ENCODE measurements at regions not wholly inside any gene's neighbourhood (a gene's known extent, or its start where the extent isn't known, plus 50 kb on each side); places are given as distances from the start of the nearest gene placed in this dataset.

GRCh38 chr3:59380146-59380545 lies 330.3 kb upstream of the CFAP20DC start:
- no peaks in the 10 kb centered on the region for H3K79me2 ChIP-seq (ENCODE audit: control insufficient read depth, insufficient read depth, low read length)
- no peak overlapping the region for H3K4me3 ChIP-seq
- TF ChIP-seq ZNF622 (IDR thresholded peaks at IDR 0.05), result no peak
- TF ChIP-seq ELK1 (IDR thresholded peaks at IDR 0.05; ENCODE audit: low read depth, low read length), result no peak
- no peak for TF ChIP-seq SREBF1 (IDR thresholded peaks at IDR 0.05; ENCODE audit: low read length)
- no peak for TF ChIP-seq RELB (IDR thresholded peaks at IDR 0.05; ENCODE audit: low read depth)
- no peak for TF ChIP-seq BACH1 (IDR thresholded peaks at IDR 0.05; ENCODE audit: borderline replicate concordance)
- no peak for TF ChIP-seq ATF2 (IDR thresholded peaks at IDR 0.05; ENCODE audit: low read length)
- TF ChIP-seq TCF12 (IDR thresholded peaks at IDR 0.05; ENCODE audit: low read depth, low read length), result no peak
- no peak for TF ChIP-seq RUNX3 (IDR thresholded peaks at IDR 0.05; ENCODE audit: low read length)
- TF ChIP-seq NBN (IDR thresholded peaks at IDR 0.05), result no peak
- TF ChIP-seq SMAD1 (IDR thresholded peaks at IDR 0.05; ENCODE audit: low read depth, partially characterized antibody), result no peak
- no peak for TF ChIP-seq BMI1 (IDR thresholded peaks at IDR 0.05; ENCODE audit: borderline replicate concordance)
- TF ChIP-seq ZNF274 (IDR thresholded peaks at IDR 0.05; ENCODE audit: insufficient read depth, insufficient read length), result no peak
- intact Hi-C loops (cut with micrococcal nuclease; ENCODE audit: unreplicated experiment), result loop anchor here (5.0 kb wide), 1 partner anchor 477 kb away; no protein-coding TSS in a partner anchor
- H4K20me1 ChIP-seq (ENCODE audit: control insufficient read depth, insufficient read depth), result no peaks in the 10 kb centered on the region
- FAIRE-seq, result no peak
- no peak for ATAC-seq
- H2AFZ ChIP-seq (ENCODE audit: control insufficient read depth, low read depth, low read length), result no peak overlapping the region
- no peak overlapping the region for H3K9ac ChIP-seq (ENCODE audit: control insufficient read depth, insufficient read depth, low read length)
- in situ Hi-C loops (cut with MboI), result loop anchor here (25.0 kb wide), 1 partner anchor 1168 kb away; the partner anchor contains the start of gene DNASE1L3
- no TSS peak for BruUV-seq (replicated peaks)
- DNase-seq (ENCODE audit: low read depth, low spot score), result no peak
- no peaks in the 10 kb centered on the region for H3K27me3 ChIP-seq (replicated peaks in 1 of 2; ENCODE audit: control insufficient read depth in 2 of 2, insufficient read depth in 2 of 2, low read length in 1 of 2)
- peaks cover 3% of the 10 kb centered on the region; the same call in 2 of the 3 replicates for H3K9me3 ChIP-seq (replicated peaks; ENCODE audit: control insufficient read depth, insufficient read depth, low read length)
- ChIA-PET POLR2A (interaction anchor here (0.5 kb wide), 1 partner anchor 1529 kb away, joined by 3 read pairs; no protein-coding TSS in a partner anchor), CTCF (interaction anchor here (1.2 kb wide), 1 partner anchor 169 kb away, joined by 3 read pairs; no protein-coding TSS in a partner anchor), RAD21 (ENCODE audit: unreplicated experiment) (interaction anchor here (1.1 kb wide), 1 partner anchor 27 kb away, joined by 3 read pairs; no protein-coding TSS in a partner anchor), SMC1A (ENCODE audit: uncharacterized antibody, unreplicated experiment) (interaction anchor here (0.5 to 1.6 kb wide), 4 partner anchors 28 to 1242 kb away, joined by 3 read pairs; no protein-coding TSS in a partner anchor)
- peaks cover 30% of the 10 kb centered on the region for H3K4me1 ChIP-seq (ENCODE audit: control insufficient read depth, insufficient read depth, low read length)
- no peak overlapping the region for H3K27ac ChIP-seq (ENCODE audit: control insufficient read depth, insufficient read depth)
- no peaks in the 10 kb centered on the region for H3K36me3 ChIP-seq (ENCODE audit: control insufficient read depth in 2 of 2, insufficient read depth in 2 of 2, low read length in 1 of 2)
- H3K4me2 ChIP-seq (ENCODE audit: control insufficient read depth, insufficient read depth), result no peak overlapping the region
